ENCODE measurements at regions not wholly inside any gene's neighbourhood (a gene's known extent, or its start where the extent isn't known, plus 50 kb on each side); places are given as distances from the start of the nearest gene placed in this dataset.

DNA sequence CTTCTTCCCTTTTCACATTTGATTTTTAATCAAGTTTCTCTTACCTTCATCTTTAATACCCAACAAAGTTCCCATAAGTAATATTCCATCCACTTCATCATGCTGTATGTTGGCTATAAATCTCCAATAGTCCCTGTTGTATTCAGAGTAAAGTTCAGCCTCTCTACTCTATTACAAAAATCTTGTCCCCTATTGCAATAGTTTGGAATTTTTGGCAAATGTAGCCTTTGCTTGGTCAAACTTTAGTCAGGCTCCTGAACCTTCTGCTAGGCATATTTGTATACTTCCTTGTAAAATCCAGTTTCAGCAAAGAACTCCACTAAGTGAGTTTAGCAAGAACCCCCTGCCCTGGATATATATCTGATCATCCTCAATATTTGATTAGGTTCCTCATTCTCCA lies 54.0 kb upstream of the PACRGL start:
- TF ChIP-seq, protein P1, sequence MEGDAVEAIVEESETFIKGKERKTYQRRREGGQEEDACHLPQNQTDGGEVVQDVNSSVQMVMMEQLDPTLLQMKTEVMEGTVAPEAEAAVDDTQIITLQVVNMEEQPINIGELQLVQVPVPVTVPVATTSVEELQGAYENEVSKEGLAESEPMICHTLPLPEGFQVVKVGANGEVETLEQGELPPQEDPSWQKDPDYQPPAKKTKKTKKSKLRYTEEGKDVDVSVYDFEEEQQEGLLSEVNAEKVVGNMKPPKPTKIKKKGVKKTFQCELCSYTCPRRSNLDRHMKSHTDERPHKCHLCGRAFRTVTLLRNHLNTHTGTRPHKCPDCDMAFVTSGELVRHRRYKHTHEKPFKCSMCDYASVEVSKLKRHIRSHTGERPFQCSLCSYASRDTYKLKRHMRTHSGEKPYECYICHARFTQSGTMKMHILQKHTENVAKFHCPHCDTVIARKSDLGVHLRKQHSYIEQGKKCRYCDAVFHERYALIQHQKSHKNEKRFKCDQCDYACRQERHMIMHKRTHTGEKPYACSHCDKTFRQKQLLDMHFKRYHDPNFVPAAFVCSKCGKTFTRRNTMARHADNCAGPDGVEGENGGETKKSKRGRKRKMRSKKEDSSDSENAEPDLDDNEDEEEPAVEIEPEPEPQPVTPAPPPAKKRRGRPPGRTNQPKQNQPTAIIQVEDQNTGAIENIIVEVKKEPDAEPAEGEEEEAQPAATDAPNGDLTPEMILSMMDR (IDR thresholded peaks at IDR 0.05): no peak
- TF ChIP-seq POLR2A (IDR thresholded peaks at IDR 0.05): no peak
